Stimulated activated memory B cell treated with anti-CD40 and anti-IgM and Interleukin-4, amounts not matched to agents 10 μg/mL and 1 μg/mL and 100 μg/mL, for 72 hours (primary cell): ENCODE measurements at regions not wholly inside any gene's neighbourhood (a gene's known extent, or its start where the extent isn't known, plus 50 kb on each side); places are given as distances from the start of the nearest gene placed in this dataset.
A peak's percentile ranks its signal among the peaks of the same experiment; 100 is the strongest.

Experiments
- ATAC-seq: fragments of 150-1000 bp; cut with Tn5 transposase; 2 replicates; pipeline ENCODE4 v1.10.0; 2021
- H3K27ac Mint-ChIP-seq: one replicate; pipeline ENCODE4 v1.8.0; 2022; ENCODE audit warnings: mild to moderate bottlenecking, mixed read lengths
- H3K27me3 Mint-ChIP-seq: one replicate; pipeline ENCODE4 v1.8.0; 2022; ENCODE audit warnings: mixed read lengths
- H3K36me3 Mint-ChIP-seq: one replicate; pipeline ENCODE4 v1.8.0; 2022; ENCODE audit warnings: mixed read lengths
- H3K4me1 Mint-ChIP-seq: one replicate; pipeline ENCODE4 v1.8.0; 2022; ENCODE audit warnings: mixed read lengths
- H3K4me3 Mint-ChIP-seq: one replicate; pipeline ENCODE4 v1.8.0; 2022; ENCODE audit warnings: mild to moderate bottlenecking, moderate library complexity, mixed read lengths
- H3K9me3 Mint-ChIP-seq: one replicate; pipeline ENCODE4 v1.8.0; 2022; ENCODE audit warnings: mixed read lengths

GRCh38 chr18:54772056-54772455, 56.2 kb upstream of the RAB27B start:
- no peaks in the 10 kb centered on the region for H3K9me3 Mint-ChIP-seq
- ATAC-seq = no peak
- no peak overlapping the region for H3K27ac Mint-ChIP-seq
- no peak overlapping the region for H3K4me3 Mint-ChIP-seq
- no peaks in the 10 kb centered on the region for H3K36me3 Mint-ChIP-seq
- H3K4me1 Mint-ChIP-seq = no peaks in the 10 kb centered on the region
- H3K27me3 Mint-ChIP-seq = no peaks in the 10 kb centered on the region

DNA sequence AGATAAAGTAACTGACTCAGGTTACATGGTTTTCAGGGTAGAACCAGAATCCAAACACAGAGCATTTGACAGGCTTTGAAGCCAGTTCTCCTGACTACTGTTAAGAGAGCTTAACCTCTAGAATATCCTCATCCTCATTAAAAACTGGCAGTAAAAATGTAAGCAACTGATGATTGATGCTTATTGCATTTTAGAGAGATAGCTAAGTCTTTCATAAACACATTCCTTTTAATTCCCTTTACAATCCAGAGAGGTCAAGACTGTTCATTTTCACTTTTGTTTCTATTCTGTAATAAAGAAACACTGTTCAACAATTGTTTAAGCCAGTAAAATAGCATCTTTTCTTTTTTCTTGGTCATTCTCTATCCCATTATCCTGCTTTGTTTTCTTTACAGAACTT, 53.9 kb upstream of the RAB27B start:
- Mint-ChIP-seq H3K27me3 (no peaks in the 10 kb centered on the region), H3K4me1 (no peaks in the 10 kb centered on the region), H3K4me3 (no peak overlapping the region), H3K9me3 (no peaks in the 10 kb centered on the region), H3K27ac (no peak overlapping the region), H3K36me3 (no peaks in the 10 kb centered on the region)
- no peak for ATAC-seq

- Mint-ChIP-seq H3K27ac (no peak overlapping the region), H3K27me3 (no peaks in the 10 kb centered on the region), H3K4me1 (no peaks in the 10 kb centered on the region), H3K4me3 (no peak overlapping the region), H3K36me3 (no peaks in the 10 kb centered on the region), H3K9me3 (peaks cover 4% of the 10 kb centered on the region)
- no peak for ATAC-seq
Measured at GRCh38 chr18:54774981-54775665, 53.2 kb upstream of the RAB27B start.

- no peak for ATAC-seq
- no peaks in the 10 kb centered on the region for H3K27me3 Mint-ChIP-seq
Measured at GRCh38 chr18:54775686-54776085, 52.6 kb upstream of the RAB27B start.

DNA sequence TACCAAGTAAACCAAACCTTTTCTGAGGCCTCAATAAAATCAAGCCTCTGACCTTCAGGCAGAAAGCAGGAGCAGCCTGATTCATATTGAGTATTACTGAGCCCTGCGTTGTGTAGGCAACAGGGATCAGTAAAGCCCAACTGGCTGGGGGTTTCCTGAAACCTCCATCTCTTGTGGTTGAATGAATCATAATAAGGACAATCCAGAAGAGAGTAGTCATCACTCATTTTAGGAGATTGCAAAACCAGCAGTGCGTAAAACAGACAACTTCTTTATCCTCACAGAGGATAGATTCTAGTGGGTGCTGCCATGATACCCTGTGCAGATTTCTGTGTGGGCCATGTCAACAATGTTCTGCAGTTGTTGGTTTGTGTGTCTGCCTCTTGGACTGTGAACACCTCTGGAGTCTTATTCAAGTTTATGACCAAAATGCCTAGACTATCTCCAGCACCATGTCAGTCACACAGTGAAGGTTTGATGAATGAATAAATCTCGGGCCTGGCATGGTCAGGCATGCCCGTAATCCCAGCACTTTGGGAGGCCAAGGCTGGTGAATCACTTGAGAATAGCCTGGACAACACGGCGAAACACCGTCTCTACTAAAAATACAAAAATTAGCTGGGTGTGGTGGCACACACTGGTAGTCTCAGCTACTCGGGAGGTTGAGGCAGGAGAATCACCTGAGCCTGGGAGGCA, 51.8 kb upstream of the RAB27B start:
- Mint-ChIP-seq H3K36me3 (no peaks in the 10 kb centered on the region), H3K27ac (no peak overlapping the region), H3K27me3 (no peaks in the 10 kb centered on the region), H3K4me1 (no peaks in the 10 kb centered on the region), H3K4me3 (no peak overlapping the region), H3K9me3 (peaks cover 8% of the 10 kb centered on the region)
- peak; percentile 78 for ATAC-seq

More at GRCh38 chr18:54775686-54776085, 52.6 kb upstream of the RAB27B start:
- H3K36me3 Mint-ChIP-seq = no peaks in the 10 kb centered on the region
- H3K4me1 Mint-ChIP-seq = no peaks in the 10 kb centered on the region
- no peak overlapping the region for H3K4me3 Mint-ChIP-seq
- H3K9me3 Mint-ChIP-seq = peaks cover 8% of the 10 kb centered on the region
- H3K27ac Mint-ChIP-seq = no peak overlapping the region

- Mint-ChIP-seq H3K4me3 (no peak overlapping the region), H3K36me3 (no peaks in the 10 kb centered on the region), H3K4me1 (no peaks in the 10 kb centered on the region), H3K9me3 (peaks cover 8% of the 10 kb centered on the region), H3K27ac (no peak overlapping the region), H3K27me3 (no peaks in the 10 kb centered on the region)
- no peak for ATAC-seq
Measured at GRCh38 chr18:54777118-54777791, 51.0 kb upstream of the RAB27B start.

GRCh38 chr18:54777989-54778388, 50.3 kb upstream of the RAB27B start:
- H3K27me3 Mint-ChIP-seq = no peaks in the 10 kb centered on the region
- H3K4me3 Mint-ChIP-seq = no peak overlapping the region
- ATAC-seq = no peak
- no peaks in the 10 kb centered on the region for H3K36me3 Mint-ChIP-seq
- peaks cover 8% of the 10 kb centered on the region for H3K9me3 Mint-ChIP-seq
- H3K27ac Mint-ChIP-seq = no peak overlapping the region
- H3K4me1 Mint-ChIP-seq = no peaks in the 10 kb centered on the region
